ENCODE measurements at regions not wholly inside any gene's neighbourhood (a gene's known extent, or its start where the extent isn't known, plus 50 kb on each side); places are given as distances from the start of the nearest gene placed in this dataset.

GRCh38 chr13:90577726-90578125, 769.8 kb upstream of the MIR17HG start:
- TF ChIP-seq CTCF (IDR thresholded peaks at IDR 0.05) (no peak), POLR2A (IDR thresholded peaks at IDR 0.05) (no peak), POLR2AphosphoS5 (IDR thresholded peaks at IDR 0.05) (no peak)

Measured in prostate gland (tissue), 2 donors.